Peyer's patch (tissue), 4 donors: ENCODE measurements at regions not wholly inside any gene's neighbourhood (a gene's known extent, or its start where the extent isn't known, plus 50 kb on each side); places are given as distances from the start of the nearest gene placed in this dataset.

Source experiments
- DNase-seq, 3 donors: peaks; one replicate each; pipeline ENCODE4 v3.0.0-alpha.2; 2017 to 2019
- H3K27ac ChIP-seq, 4 donors: fragments of 200-600 bp; sonication (generic); one replicate each; pipeline ENCODE4 v1.5.1; 2016 to 2019
- H3K27me3 ChIP-seq, 2 donors: fragments of 200-600 bp; sonication (generic); one replicate each; pipeline ENCODE4 v1.5.1; 2019
- H3K36me3 ChIP-seq, 3 donors: fragments of 200-600 bp; sonication (generic); one replicate each; pipeline ENCODE4 v1.5.1; 2016 to 2019
- H3K4me1 ChIP-seq, 4 donors: fragments of 200-600 bp; sonication (generic); one replicate each; pipeline ENCODE4 v1.5.1; 2016 to 2019
- H3K4me3 ChIP-seq, 4 donors: fragments of 200-600 bp; sonication (generic); 1 replicate in 3 of 4; 2 replicates in 1 of 4; pipeline ENCODE4 v1.5.1; 2016 to 2019; ENCODE audit warnings: mild to moderate bottlenecking in 1 of 4
- H3K9me3 ChIP-seq, 4 donors: fragments of 200-600 bp; sonication (generic); one replicate each; pipeline ENCODE4 v1.5.1; 2016 to 2019; ENCODE audit warnings: mild to moderate bottlenecking in 1 of 4
- POLR2A ChIP-seq, 2 donors: fragments of 450-650 bp; IDR thresholded peaks; one replicate each; pipeline ENCODE4 v1.5.1; 2017; ENCODE audit warnings: antibody characterized with exemption in 2 of 2, mild to moderate bottlenecking in 2 of 2, moderate library complexity in 2 of 2
- TF ChIP-seq, protein P1 (sequence below), 6 experiments: fragments of 450-650 bp in 4 of 6; fragments of 200-600 bp in 2 of 6; sonication (generic) in 1 of 6; IDR thresholded peaks; one replicate each; pipeline ENCODE4 v1.5.1; 2017 to 2019; ENCODE audit warnings: antibody characterized with exemption in 6 of 6, mild to moderate bottlenecking in 3 of 6, moderate library complexity in 1 of 6

DNA sequence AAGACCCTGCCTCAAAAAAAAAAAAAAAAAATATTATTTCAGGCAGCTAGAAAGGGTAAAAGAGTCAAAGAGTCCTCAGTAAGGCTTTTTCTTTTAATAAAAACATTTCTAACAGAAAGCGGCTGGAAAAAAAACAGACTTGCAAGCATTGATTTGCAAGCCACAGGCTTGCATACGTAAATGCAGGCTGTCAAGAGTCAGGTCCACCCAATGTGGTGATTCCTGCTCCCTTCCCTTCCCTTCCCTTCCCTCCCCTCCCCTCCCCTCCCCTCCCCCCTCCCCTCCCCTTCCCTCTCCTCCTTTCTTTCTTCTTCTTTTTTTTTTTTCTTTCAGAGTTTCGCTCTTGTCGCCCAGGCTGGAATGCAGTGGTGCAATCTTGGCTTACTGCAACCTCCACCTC lies 74.4 kb upstream of the GULP1 start:
- no peaks in the 10 kb centered on the region for H3K4me1 ChIP-seq
- DNase-seq: no peak
- no peaks in the 10 kb centered on the region for H3K36me3 ChIP-seq
- H3K9me3 ChIP-seq: no peaks in the 10 kb centered on the region
- no peaks in the 10 kb centered on the region for H3K27me3 ChIP-seq
- TF ChIP-seq, protein P1, sequence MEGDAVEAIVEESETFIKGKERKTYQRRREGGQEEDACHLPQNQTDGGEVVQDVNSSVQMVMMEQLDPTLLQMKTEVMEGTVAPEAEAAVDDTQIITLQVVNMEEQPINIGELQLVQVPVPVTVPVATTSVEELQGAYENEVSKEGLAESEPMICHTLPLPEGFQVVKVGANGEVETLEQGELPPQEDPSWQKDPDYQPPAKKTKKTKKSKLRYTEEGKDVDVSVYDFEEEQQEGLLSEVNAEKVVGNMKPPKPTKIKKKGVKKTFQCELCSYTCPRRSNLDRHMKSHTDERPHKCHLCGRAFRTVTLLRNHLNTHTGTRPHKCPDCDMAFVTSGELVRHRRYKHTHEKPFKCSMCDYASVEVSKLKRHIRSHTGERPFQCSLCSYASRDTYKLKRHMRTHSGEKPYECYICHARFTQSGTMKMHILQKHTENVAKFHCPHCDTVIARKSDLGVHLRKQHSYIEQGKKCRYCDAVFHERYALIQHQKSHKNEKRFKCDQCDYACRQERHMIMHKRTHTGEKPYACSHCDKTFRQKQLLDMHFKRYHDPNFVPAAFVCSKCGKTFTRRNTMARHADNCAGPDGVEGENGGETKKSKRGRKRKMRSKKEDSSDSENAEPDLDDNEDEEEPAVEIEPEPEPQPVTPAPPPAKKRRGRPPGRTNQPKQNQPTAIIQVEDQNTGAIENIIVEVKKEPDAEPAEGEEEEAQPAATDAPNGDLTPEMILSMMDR (IDR thresholded peaks at IDR 0.05): no peak
- TF ChIP-seq POLR2A (IDR thresholded peaks at IDR 0.05): no peak
- H3K4me3 ChIP-seq: no peak overlapping the region
- no peak overlapping the region for H3K27ac ChIP-seq

DNA sequence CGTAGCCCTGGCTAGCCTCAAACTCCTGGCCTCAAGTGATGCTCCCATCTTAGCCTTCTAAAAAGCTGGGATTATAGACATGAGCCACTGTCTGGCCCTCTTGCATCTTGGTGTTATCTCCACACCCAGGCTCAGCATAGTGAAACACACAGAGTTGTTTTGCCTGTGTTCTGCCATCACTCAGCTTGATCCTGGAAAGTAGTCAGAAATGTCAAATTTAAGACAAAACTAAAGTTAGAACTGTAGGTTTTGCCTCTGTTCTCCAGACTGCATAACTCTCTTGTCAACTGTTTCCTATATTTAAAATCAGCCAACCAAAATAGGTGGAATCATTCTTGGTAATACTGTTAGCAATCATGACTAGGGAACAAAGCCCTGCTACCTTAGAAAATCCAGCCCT lies 72.1 kb upstream of the GULP1 start:
- no peaks in the 10 kb centered on the region for H3K9me3 ChIP-seq
- no peak overlapping the region for H3K27ac ChIP-seq
- H3K36me3 ChIP-seq: no peaks in the 10 kb centered on the region
- DNase-seq: no peak
- TF ChIP-seq, protein P1 (IDR thresholded peaks at IDR 0.05): no peak
- no peak for TF ChIP-seq POLR2A (IDR thresholded peaks at IDR 0.05)
- H3K4me3 ChIP-seq: no peak overlapping the region
- H3K27me3 ChIP-seq: no peaks in the 10 kb centered on the region
- no peaks in the 10 kb centered on the region for H3K4me1 ChIP-seq

DNA sequence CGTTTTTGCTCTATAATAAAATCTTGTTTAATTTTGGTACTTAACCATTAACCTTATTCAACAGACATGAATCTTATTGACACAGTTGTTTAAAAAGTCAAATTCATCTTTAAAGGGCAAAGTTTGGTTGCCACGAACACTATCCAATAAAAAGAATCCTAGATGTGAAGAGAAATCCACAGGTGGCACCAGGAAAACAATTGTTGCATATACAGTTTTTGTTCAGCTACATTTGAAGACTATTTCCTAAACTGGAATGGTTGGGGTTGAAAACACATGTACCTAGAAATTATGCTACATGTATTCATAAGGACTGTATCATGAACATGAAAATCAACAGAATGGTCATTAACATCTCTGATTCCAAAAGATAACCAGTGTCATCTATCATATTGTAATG lies 71.1 kb upstream of the GULP1 start:
- DNase-seq: no peak
- no peaks in the 10 kb centered on the region for H3K27me3 ChIP-seq
- no peaks in the 10 kb centered on the region for H3K9me3 ChIP-seq
- no peak overlapping the region for H3K27ac ChIP-seq
- TF ChIP-seq POLR2A (IDR thresholded peaks at IDR 0.05): no peak
- TF ChIP-seq, protein P1 (IDR thresholded peaks at IDR 0.05): no peak
- H3K4me3 ChIP-seq: no peak overlapping the region
- H3K36me3 ChIP-seq: no peaks in the 10 kb centered on the region
- H3K4me1 ChIP-seq: no peaks in the 10 kb centered on the region

DNA sequence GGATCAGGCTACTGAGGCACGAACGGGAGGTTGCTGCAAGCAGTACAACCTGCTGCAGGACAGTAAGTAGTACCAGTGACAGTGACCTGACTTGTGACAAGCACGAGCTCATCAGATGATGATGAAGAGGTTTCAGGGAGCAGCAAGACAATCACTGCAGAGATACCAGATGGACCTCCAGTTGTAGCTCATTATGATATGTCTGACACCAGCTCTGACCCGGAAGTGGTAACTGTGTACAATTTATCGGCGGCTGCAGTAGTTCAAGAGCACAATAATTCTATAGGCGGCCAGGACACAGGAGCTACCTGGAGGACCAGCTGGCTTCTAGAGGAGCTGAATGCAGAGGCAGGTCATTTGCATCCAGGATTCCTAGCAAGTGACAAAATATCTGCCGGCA lies 64.0 kb upstream of the GULP1 start:
- Histone ChIP-seq H3K27me3 (no peaks in the 10 kb centered on the region), H3K36me3 (no peaks in the 10 kb centered on the region), H3K4me3 (no peak overlapping the region), H3K9me3 (no peaks in the 10 kb centered on the region), H3K27ac (no peak overlapping the region), H3K4me1 (no peaks in the 10 kb centered on the region)
- no peak for DNase-seq
- TF ChIP-seq POLR2A (IDR thresholded peaks at IDR 0.05): no peak

DNA sequence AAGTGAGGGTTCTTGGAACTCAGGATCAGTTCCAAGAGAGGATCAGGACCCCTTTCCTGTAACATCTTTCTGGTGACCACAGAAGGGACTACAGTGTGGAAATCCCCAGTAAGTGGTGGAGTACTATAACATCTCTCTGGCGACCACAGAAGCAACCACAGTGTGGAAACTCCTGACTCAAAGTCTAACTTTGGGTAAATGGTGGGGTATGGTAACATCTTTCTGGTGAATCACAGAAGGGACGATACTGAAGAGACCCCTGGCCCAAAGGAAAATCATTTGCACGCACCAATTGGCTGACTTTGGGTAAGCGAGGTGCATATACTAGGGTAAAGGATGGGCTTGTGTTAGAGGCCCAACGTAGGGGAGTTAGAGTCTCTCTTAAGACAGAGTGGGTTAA lies 56.3 kb upstream of the GULP1 start:
- Histone ChIP-seq H3K9me3 (no peaks in the 10 kb centered on the region), H3K36me3 (no peaks in the 10 kb centered on the region), H3K4me3 (no peak overlapping the region), H3K27ac (no peak overlapping the region), H3K27me3 (no peaks in the 10 kb centered on the region), H3K4me1 (no peaks in the 10 kb centered on the region)
- DNase-seq: no peak
- TF ChIP-seq, protein P1 (IDR thresholded peaks at IDR 0.05): no peak
- TF ChIP-seq POLR2A (IDR thresholded peaks at IDR 0.05): no peak

DNA sequence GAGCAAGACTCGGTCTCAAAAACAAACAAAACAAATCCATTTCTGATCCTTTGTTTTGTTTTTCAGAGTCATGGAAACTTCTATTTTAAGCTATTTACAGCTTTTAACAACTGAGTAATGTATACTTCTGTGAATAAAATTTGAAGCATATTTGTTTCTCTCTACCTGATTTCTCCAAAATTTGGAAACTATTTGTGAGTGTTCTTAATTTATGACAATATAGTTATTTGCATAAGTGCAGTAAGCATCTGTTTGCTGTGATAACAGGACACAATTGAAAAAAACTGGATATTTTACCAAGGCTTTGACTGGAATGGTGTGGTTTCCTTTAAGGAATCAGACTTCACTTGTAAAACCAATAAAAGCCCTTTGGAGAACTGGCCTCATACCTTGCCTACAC lies 53.3 kb upstream of the GULP1 start:
- Histone ChIP-seq H3K9me3 (no peaks in the 10 kb centered on the region), H3K36me3 (no peaks in the 10 kb centered on the region), H3K4me1 (no peaks in the 10 kb centered on the region), H3K4me3 (no peak overlapping the region), H3K27ac (no peak overlapping the region), H3K27me3 (no peaks in the 10 kb centered on the region)
- DNase-seq: no peak
- no peak for TF ChIP-seq POLR2A (IDR thresholded peaks at IDR 0.05)
- TF ChIP-seq, protein P1 (IDR thresholded peaks at IDR 0.05): no peak
